Astrocyte (in vitro differentiated cells and primary cell): ENCODE measurements at regions not wholly inside any gene's neighbourhood (a gene's known extent, or its start where the extent isn't known, plus 50 kb on each side); places are given as distances from the start of the nearest gene placed in this dataset.

Source experiments
- EZH2 ChIP-seq: IDR thresholded peaks from 2 replicates; pipeline ENCODE4 v1.6.1; 2012; ENCODE audit warnings: mild to moderate bottlenecking, low read length, inconsistent platforms; ENCODE audit not compliant: insufficient read depth
- TF ChIP-seq, protein P1 (sequence below): IDR thresholded peaks from 2 replicates; pipeline ENCODE4 v1.5.1; 2011; ENCODE audit warnings: low read depth, mild to moderate bottlenecking, inconsistent platforms, low read length, moderate library complexity; ENCODE audit not compliant: insufficient read depth

DNA sequence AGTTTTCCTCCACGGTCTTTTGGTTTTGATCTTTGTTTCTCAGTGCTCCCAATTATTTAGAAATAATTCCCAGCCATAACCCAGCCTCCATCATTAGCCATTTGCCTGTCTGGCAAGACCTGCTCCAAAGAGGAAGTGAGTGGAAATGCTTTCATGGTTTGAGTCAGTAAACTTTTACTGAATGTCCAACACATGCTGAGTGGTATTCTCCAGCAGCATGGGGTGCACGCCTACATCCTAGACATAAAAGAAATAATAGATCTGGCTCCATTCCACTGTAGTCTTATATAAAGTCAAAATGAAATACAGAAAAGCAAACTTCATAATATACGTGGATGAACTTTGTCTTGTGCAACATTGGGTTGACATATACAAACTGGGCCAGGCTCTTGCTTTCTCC lies 757.2 kb downstream of the TLE1 start:
- TF ChIP-seq, protein P1, sequence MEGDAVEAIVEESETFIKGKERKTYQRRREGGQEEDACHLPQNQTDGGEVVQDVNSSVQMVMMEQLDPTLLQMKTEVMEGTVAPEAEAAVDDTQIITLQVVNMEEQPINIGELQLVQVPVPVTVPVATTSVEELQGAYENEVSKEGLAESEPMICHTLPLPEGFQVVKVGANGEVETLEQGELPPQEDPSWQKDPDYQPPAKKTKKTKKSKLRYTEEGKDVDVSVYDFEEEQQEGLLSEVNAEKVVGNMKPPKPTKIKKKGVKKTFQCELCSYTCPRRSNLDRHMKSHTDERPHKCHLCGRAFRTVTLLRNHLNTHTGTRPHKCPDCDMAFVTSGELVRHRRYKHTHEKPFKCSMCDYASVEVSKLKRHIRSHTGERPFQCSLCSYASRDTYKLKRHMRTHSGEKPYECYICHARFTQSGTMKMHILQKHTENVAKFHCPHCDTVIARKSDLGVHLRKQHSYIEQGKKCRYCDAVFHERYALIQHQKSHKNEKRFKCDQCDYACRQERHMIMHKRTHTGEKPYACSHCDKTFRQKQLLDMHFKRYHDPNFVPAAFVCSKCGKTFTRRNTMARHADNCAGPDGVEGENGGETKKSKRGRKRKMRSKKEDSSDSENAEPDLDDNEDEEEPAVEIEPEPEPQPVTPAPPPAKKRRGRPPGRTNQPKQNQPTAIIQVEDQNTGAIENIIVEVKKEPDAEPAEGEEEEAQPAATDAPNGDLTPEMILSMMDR, result no peak
- TF ChIP-seq EZH2, result no peak
